Ammon's horn (tissue), 1 donor: ENCODE measurements at regions not wholly inside any gene's neighbourhood (a gene's known extent, or its start where the extent isn't known, plus 50 kb on each side); places are given as distances from the start of the nearest gene placed in this dataset.
A peak's percentile ranks its signal among the peaks of the same experiment; 100 is the strongest.

Source experiments
- DNase-seq: peaks from one replicate; pipeline ENCODE4 v3.0.0-alpha.2; 2016; ENCODE audit warnings: low spot score

GRCh38 chr7:31398815-31399214 lies 58.3 kb upstream of the NEUROD6 start:
- DNase-seq: no peak

GRCh38 chr7:31407178-31407676 lies 66.7 kb upstream of the NEUROD6 start:
- DNase-seq: no peak

GRCh38 chr7:31408140-31408729 lies 67.7 kb upstream of the NEUROD6 start:
- no peak for DNase-seq

- no peak for DNase-seq
Observed at GRCh38 chr7:31410265-31410664, 69.7 kb upstream of the NEUROD6 start.

- DNase-seq: no peak
Observed at GRCh38 chr7:31411416-31411815, 70.9 kb upstream of the NEUROD6 start.

GRCh38 chr7:31413766-31414165 lies 73.2 kb upstream of the NEUROD6 start:
- no peak for DNase-seq

GRCh38 chr7:31416381-31416870 lies 75.9 kb upstream of the NEUROD6 start:
- no peak for DNase-seq

GRCh38 chr7:31418928-31419327 lies 78.4 kb upstream of the NEUROD6 start:
- no peak for DNase-seq

GRCh38 chr7:31419505-31420055 lies 79.1 kb upstream of the NEUROD6 start:
- no peak for DNase-seq

- no peak for DNase-seq
Observed at GRCh38 chr7:31420948-31421347, 80.4 kb upstream of the NEUROD6 start.

GRCh38 chr7:31421607-31422006 lies 81.1 kb upstream of the NEUROD6 start:
- no peak for DNase-seq

- DNase-seq: no peak
Observed at GRCh38 chr7:31423994-31424393, 83.5 kb upstream of the NEUROD6 start.

- DNase-seq: no peak
Observed at GRCh38 chr7:31432176-31432575, 81.7 kb upstream of the ITPRID1 start.

- DNase-seq: no peak
Observed at GRCh38 chr7:31432836-31433340, 81.0 kb upstream of the ITPRID1 start.

GRCh38 chr7:31437250-31437865 lies 76.5 kb upstream of the ITPRID1 start:
- no peak for DNase-seq

GRCh38 chr7:31439165-31439564 lies 74.7 kb upstream of the ITPRID1 start:
- no peak for DNase-seq

- no peak for DNase-seq
Observed at GRCh38 chr7:31440511-31440910, 73.4 kb upstream of the ITPRID1 start.

- no peak for DNase-seq
Observed at GRCh38 chr7:31442626-31443025, 71.3 kb upstream of the ITPRID1 start.

GRCh38 chr7:31443457-31443856 lies 70.4 kb upstream of the ITPRID1 start:
- DNase-seq: peak; percentile 67

GRCh38 chr7:31444196-31444595 lies 69.7 kb upstream of the ITPRID1 start:
- no peak for DNase-seq

- DNase-seq: no peak
Observed at GRCh38 chr7:31445686-31446355, 68.1 kb upstream of the ITPRID1 start.

GRCh38 chr7:31448649-31449048 lies 65.2 kb upstream of the ITPRID1 start:
- no peak for DNase-seq

GRCh38 chr7:31455844-31456243 lies 58.0 kb upstream of the ITPRID1 start:
- no peak for DNase-seq
